NCI-H446 treated with DMSO at 0.1 percent for 48 hours (cell line): ENCODE measurements at regions not wholly inside any gene's neighbourhood (a gene's known extent, or its start where the extent isn't known, plus 50 kb on each side); places are given as distances from the start of the nearest gene placed in this dataset.
A peak's percentile ranks its signal among the peaks of the same experiment; 100 is the strongest.

Experiments used
- DNase-seq: peaks from one replicate; lab custom pipeline; 2025; lab: John Stamatoyannopoulos, UW

DNA sequence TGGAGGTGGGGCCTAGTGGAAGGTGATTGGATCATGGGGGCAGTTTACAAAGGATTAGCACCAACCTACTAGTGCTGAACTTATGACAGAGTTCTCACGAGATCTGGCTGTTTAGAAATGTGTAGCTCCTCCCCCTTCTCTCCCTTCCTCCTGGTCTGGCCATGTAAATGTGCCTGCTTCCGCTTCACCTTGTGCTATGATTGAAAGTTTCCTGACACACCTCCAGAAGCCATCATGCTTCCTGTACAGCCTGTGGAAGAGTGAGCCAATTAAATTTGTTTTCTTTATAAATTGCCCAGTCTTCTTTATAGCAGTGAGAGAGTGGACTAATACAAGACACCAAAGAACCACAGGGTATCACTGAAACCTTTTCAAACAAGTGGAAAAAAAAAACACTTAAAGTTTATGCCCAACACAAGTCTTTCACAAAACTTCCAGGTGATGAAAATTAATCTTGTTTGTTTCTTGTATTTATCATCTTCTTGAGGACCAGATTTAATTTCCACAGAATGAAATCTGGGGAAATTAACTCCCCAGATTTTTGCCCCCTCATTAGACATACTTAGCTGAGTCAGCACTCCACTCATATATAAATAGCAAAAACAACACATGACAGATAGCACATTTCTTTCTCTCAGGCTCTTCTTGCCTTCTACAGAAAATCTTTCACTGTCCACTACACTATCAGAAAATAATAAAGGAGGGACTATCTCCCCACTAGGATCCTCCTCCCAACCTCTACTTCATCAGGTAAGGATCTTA lies 847.2 kb downstream of the TUSC7 start:
- DNase-seq, result no peak

DNA sequence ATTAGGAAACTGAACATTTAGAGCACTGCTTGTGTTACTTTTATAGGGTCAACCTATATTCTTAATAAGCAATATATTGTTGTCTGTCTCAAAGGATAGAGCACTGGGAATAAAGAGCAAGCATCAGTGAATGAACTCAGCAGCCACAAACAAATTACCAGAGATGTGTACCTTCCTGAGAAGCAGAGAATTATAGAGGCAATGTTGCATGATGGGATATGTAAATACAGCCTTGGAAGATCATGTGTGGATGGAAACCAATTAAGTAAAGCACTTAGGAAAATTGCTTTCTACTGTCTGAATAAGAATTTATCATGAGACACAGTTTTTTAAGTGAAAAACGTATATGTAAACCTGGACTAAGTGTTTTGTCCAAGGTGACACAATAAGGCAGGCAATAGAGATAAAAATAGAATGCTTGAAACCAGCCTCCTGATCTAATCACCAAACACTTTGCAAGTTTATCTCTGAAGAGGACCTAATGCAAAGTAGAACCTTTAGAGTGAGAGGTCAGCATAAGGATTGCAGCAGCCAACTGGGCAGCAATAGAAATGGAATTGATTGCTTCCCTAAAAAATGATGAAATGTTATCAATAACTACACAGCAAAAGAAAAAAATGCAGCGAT lies 848.0 kb downstream of the TUSC7 start:
- DNase-seq, result no peak

DNA sequence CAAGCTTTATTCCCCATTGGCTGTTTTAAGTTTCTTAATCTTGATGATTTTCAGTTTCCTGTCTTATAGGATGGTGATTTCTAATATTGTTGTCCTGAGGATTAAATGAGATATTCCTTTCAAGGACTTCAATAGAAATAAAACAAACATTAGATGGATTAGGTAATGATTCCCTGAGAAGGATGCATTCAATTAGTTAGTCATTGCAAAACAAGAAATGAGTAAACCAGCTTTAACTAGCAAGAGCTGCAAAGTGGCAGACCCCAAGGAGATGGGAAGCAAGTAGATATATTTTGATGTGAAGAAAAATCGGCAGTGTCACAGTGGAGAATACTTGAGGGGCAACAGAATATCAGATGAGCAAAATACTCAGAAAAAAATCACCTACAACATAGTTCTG lies 849.1 kb downstream of the TUSC7 start:
- DNase-seq, result no peak

DNA sequence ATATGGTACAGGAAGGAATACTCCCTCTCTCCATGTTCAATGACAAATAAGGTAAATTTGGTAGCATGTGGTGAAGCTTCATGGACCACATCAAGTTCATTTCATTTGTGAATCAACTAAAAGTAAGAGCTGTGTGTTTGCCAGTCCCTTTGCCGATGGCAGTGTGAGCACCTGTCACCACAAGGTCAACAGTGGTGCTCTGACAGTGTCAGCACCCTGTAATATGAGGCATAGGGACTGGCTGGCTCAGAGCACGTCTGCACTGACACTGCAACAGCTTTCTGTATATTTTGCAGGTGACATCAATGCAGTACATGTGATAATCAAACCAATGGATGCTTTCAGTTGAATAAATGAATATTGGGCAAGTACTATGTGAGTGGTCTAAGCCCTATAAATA lies 852.4 kb downstream of the TUSC7 start:
- DNase-seq, result no peak

DNA sequence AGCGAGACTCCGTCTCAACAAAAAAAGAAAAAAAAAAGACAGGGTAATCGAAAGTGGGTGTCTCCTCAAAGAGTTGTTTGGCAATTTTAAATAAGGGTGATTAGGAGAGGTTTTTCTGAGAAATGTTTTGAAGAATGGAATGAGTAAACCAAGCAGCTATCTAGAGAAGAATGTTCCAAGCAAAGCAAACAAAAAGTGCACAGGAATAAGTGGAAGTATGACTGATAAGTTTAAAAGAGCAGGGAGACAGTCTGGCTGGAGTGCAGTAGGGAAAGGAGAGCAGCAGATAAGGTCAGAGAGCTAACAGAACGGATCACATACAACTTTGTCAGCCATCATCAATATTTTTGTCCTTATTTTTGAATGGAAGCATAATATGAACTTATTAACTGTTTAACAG lies 853.5 kb downstream of the TUSC7 start:
- DNase-seq, result no peak

DNA sequence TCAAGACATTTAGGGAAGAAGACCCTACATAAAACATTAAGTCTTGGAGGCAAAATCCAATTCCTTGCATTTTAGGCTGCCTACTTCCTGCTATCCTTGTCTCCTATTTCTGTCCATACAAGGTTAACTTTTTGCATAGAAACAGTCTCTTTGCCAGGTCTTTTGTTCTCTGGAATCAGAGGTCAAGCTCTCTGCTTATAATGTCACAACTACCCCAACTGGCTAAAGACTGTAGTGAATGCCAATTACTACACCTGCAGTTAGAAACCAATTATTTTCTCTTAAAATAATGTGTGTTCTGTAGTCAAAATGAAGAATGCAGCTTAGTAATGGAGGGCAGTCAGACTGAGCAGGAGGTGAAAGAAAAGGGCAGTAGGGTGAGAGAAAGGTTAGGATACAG lies 856.2 kb downstream of the TUSC7 start:
- DNase-seq, result no peak

DNA sequence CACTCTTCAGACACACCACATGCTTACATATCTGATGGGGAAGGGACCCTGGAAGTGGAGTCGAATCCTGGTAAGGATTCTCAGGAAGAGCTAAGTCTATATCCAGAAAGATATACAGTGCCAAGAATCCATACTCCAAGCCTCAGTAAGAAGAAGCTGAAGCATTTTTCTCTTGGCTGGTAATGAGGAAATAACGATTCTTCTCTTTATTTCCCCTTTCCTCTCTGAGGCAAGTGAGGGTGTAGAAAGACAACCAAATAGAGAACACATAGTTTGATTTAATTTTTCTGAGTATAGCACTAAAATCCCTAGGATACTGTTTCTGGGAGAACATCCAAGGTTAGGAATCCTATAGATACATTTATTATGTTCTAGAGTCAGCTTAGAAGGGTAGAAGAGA lies 857.3 kb downstream of the TUSC7 start:
- DNase-seq, result no peak

DNA sequence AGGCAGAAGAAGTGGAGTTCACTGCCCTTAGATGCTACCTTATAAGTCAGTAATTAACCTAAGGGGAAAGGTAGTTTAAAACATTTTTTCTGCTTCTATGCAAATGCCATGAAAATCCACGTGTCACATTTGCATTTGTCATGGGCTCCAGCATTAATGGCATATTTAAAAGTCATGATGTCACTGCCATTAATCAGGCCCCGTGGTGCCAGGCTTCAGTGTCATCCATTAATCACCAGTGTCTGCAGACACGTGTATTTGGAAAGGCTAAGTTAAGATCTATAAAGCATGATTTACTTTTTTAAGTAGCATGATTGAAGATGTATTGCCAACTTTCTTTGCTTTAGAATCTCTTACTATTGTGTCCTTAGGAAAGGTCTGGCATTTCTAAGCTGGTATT lies 857.8 kb downstream of the TUSC7 start:
- no peak for DNase-seq

DNA sequence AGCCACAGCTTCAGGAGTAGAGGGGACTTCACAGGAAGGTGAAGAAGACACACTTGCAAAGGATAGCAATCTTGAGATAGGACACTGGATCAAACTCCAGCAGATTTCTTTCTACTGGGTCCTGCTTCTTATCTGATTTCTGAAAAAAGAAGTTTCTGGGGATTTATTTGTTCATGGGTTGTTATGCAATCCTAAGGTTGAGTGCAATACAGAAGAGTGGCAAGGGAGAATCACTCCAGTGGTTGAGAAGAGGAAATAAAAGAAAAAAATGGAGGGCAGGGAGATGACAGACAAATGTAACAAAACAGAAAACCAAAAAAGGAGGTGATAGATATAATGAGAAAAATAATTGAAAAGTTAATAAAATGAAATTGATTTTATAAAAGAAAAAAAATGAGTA lies 858.3 kb downstream of the TUSC7 start:
- DNase-seq, result no peak

DNA sequence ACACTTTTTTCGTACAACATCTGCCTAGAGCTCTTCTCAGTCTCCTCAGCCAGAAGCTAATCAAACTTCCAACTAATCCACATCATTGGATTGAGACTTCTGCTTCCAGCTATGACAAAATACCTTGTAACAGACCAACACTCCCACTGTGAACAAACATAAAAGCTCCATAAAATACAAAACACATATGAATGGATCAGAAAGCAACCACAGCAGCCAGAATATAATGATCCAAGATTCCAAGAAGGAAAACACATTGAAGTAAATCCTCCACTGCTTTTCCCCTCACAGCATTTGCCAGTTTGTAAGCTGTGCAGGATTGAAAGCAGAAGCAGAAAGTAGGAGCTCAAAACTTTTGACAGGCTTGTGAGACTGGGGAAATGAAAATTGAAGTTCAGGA lies 863.2 kb downstream of the TUSC7 start:
- DNase-seq, result no peak

DNA sequence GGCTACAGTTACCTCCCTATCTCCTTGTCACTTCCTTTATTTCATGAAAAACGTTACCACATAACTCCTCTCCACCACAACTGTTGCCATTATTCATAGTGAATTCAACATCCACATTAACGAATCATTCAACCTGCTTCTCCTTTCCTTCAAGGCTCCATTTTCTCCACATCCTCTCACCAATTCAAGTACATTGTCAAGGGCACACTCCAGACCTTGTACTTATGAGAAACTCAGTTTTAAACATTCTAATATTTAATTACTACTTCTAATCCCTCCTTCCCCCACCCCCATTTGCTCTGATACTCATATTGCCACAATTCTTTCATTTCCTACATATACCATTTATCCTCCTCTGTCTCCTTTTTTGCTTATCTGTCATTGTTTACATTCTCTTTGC lies 871.2 kb downstream of the TUSC7 start:
- no peak for DNase-seq

DNA sequence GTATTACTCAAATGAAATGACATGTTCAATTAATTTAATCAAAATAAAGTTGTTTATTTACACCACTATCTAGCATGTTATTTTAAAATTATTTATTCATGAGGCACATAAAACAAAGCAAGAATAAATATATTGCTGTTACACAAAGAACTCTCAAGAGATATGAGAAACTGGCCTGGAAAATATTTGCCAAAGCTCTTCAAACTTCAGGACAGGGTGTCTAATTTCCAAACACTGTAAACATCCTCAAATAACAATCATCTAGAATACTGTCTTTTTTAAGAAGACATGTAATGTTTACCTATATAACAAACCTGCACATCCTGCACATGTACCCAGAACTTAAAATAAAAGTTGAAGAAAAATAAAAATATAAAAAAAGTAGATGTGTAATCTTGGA lies 876.6 kb downstream of the TUSC7 start:
- DNase-seq, result no peak

DNA sequence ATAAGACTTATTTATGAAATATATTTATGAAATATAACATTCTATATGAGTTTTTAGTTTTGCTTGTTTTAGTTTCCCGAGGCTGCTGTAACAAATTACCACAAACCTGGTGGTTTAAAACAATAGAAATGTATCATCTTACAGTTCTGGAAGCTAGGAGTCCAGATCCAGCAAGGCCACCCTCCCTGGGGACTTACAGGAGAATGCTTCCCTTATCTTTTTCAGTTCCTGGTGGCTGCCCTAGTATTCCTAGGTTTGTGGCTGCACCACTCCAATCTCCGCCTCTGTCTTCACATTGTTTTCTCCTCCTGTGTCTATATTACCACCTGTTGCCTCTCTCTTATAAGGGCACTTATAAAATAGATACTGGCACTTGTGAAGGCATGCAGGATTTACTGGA lies 877.8 kb downstream of the TUSC7 start:
- DNase-seq, result no peak

DNA sequence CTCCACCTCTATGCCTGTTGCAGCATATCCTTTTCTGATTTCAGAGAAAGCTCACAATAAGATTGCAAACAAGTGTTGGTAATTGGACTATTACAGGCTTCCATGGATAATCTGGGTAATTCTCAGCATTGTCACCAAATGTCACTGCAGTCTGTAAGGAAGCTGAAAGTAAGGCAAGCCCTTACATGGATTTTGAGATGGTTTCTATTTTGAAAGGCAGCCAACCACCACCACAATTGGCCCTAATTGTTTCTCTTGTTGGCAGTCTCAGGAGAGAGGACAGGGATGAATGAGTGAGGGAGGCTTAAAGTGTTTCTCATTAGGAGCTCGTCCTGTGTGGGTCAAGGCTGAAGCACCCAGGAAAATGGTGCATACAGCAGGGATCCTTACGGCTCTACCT lies 879.9 kb downstream of the TUSC7 start:
- peak; percentile 85 for DNase-seq

DNA sequence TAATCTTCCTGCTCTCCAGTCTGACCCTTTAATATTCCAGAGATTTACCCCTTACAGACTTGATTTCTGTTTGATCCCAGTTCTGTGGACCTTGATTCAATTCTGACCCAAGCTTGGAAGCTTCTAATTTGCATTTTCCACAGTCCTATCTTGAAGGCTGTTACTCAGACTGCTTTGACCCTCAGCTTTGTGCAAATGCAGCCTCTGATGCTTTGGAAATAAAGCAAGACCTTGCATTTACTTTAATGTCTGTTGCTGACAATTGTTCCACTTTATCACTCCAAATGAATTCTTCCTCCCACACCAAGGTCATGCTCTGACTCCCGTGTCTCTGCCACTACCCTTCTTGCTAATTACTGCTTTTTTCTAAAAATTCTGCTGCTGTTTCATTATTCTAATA lies 886.0 kb downstream of the TUSC7 start:
- no peak for DNase-seq

DNA sequence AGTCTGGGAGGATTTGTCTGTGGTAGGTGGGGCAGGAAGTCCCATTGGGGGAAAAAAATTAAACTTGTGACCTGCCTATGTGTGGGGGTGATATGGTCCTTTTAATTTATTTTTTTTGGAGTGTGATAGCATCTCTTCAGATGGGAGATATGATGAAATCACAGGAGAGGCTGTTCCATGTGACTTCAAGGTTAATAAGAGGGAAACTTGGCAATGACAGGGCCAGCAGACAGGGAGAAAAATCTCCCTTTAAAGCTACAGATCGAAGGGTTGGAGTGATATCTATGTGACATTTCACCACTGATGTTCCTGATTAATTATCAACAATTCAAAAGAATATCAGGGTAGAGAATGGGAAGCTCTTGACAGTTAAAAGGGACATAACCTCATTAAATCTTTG lies 886.9 kb downstream of the TUSC7 start:
- DNase-seq, result no peak

DNA sequence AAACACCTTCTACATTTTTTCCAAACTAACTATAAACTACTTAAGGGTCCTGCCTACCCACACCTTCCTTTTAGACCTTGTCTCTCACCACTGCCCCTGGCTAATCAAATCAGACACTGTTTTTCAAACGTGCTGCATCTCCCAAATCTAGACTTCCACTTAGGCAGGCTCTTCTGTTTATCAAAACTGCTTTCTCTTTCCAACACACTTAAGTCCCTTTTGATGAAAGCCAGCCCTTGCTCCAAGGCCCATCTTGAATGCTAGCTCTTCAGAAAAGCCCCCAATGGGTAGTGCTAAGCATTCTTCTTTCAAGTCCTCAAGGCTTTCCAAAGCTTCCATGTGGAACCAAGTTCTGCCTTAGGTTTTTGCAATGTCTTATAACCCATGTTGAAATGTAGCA lies 888.3 kb downstream of the TUSC7 start:
- no peak for DNase-seq

DNA sequence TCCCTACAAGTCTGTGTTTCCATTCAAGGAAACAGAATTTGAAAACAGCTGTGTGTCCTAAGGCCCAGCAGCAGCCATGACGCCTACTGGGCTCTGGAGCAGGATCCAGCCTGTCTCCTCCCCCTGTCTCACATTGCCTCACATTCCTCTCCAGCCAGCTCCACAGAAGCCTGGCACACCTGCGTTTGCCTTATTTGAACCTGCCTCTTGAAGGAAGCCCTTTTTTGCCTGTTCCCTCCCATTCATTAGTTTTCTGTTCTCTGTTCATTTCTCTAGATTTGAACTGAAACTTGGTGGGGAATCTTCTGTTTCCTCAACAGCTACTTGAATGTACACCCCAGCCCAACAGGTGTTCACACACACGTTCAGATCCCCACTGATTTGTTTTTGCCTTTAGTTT lies 890.5 kb downstream of the TUSC7 start:
- DNase-seq, result no peak

DNA sequence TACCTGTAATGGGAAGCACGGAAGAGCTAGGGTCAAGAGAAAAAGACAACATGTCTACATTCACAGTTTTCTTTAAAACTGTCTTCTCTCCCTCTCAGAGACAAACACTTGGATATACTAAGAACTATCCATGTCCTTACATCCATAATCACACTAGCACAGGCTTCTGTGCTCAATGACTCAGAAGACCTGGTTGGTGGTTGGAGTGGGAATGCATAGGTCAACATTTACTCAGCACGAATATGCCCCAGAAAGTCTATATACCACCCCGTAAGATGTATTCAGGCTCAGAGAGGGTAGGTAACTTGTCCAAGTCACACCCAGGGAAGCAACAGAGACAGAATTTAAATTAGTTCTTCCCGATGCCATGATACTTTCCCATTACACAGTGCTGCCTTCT lies 891.1 kb downstream of the TUSC7 start:
- DNase-seq, result no peak

DNA sequence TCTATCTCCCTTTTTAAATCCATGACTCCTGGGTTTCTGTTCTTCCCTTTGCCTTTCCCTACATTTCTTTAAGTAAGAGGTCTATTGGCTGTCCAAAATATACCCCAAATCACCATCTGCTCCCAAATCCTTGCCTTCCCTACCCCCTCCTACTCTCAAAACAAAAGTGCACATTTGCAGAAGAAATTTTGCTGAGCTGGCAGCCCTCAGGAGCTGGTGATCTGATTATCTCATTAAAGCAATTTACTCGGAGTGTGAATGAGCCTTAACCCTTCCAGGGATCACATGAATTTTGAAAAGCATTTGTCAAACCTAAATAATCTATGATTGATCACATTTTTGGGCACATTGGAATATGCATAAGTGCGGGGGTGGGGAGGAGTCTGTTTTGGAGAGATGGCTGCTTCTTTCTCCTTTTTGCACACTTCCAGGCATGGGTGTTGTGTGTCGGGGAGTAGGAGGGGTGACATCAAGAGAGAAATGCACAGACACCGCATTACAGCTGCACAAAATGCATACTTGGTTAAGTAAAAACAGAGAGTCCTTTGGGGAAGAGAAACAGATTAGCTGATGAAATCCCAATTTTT lies 892.6 kb downstream of the TUSC7 start:
- DNase-seq, result no peak

DNA sequence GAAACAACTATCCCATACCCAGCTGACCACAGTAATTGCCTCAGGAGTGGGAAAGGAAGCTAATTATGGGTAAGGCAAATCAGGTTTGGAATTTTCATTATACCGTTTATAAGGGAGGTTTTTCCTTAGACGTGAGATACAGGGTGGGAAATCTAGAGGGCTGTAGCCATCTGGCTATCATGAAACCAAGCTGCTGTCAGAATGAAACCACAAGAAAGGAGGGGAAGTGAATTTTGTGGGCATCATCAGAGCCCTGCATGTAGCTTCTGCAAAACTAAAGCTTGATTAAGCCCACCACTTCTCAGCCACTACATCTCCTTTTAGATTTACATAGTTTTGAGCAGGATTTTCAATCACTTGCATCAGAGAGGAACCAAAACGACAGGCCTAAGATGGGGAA lies 893.5 kb downstream of the TUSC7 start:
- DNase-seq, result no peak

DNA sequence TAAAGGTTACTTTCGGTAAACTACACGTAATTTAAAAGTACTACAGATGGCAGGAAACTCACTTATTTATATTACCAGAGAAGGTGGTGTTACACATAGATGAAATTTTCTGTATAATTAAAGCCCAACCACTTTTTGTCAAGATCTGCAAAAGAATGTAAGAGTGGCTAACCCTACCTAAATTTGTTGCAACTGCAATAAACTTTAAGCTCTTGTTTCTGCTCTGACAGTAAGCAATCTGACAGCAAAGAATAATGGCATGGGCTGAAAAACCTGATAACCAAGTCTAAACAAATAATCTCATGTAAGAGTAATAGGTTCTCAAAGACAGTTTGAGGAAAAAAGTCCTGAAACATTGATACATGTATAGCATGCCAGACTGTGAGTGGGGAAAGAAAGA lies 897.3 kb downstream of the TUSC7 start:
- DNase-seq, result no peak

DNA sequence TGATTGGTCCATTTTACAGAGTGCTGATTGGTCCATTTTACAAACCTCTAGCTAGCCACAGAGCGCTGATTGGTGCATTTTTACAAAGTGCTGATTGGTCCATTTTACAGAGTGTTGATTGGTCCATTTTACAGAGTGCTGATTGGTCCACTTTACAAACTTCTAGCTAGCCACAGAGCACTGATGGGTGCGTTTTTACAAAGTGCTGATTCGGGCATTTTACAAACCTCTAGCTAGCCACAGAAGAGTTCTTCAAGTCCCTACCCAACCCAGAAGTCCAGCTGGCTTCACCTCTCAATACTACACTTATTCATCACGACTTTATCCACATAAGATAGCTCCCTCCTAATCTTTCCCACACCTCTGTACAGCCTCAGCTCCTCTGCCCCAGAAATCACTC lies 899.8 kb downstream of the TUSC7 start:
- no peak for DNase-seq

DNA sequence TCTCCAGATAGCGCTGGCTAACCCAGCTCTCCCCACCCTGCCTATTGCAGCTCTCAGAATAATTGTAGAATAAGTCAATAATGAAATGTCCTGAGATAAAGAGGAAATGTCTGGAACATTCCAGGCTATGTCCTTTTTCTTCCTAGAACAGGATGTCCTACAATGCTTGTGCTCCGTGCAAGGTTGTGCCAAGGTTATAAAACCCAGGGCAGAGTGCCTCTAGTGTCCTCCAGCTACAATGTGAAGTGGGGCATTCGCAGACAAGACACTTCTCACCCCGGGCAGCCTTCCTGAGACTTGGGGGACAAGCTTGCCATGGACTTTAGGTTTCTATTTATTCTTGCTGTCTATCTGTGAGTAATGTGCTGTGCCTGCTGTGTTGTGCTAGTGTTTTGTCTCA lies 900.6 kb downstream of the TUSC7 start:
- DNase-seq, result no peak
